B cell (primary cell): ENCODE measurements at regions not wholly inside any gene's neighbourhood (a gene's known extent, or its start where the extent isn't known, plus 50 kb on each side); places are given as distances from the start of the nearest gene placed in this dataset.

Experiments used
- ATAC-seq: fragments of 200-7000 bp; cut with Tn5 transposase; one replicate; pipeline ENCODE4 v1.10.0; 2021; ENCODE audit warnings: low read depth, mild to moderate bottlenecking, moderate number of reproducible peaks, moderate library complexity
- CTCF ChIA-PET: fragments of 350-600 bp; sonication (Branson Sonifier 250); formaldehyde crosslinking; loops from one replicate; lab custom pipeline; 2021; ENCODE audit warnings: antibody characterized with exemption, inconsistent platforms; lab: Charles Lee
- POLR2A ChIA-PET: fragments of 350-600 bp; sonication (Branson Sonifier 250); formaldehyde crosslinking; loops from one replicate; lab custom pipeline; 2021; ENCODE audit warnings: antibody characterized with exemption; lab: Charles Lee
- DNase-seq: peaks from one replicate; pipeline ENCODE4 v3.0.0; 2013
- H2AFZ ChIP-seq: 2 replicates; pipeline ENCODE4 v1.6.1; 2012; ENCODE audit warnings: mild to moderate bottlenecking, low read depth, low read length; ENCODE audit not compliant: insufficient read depth, poor library complexity, severe bottlenecking
- H3K27ac ChIP-seq, 2 donors: 1 replicate in 1 of 2; 2 replicates in 1 of 2; pipeline ENCODE4 v1.5.1; 2012 to 2013; ENCODE audit warnings: low read length in 2 of 2, mild to moderate bottlenecking in 2 of 2, moderate library complexity in 1 of 2
- H3K27me3 ChIP-seq, 4 experiments: fragments of 200-600 bp in 1 of 4; sonication (generic) in 1 of 4; replicated peaks in 1 of 4; 1 replicate in 2 of 4; 2 replicates in 2 of 4; pipeline versions ENCODE4 v1.6.1 to v1.7.0; 2013 to 2016; ENCODE audit warnings: low read length in 3 of 4, mild to moderate bottlenecking in 2 of 4, mixed read lengths in 1 of 4, moderate library complexity in 1 of 4; ENCODE audit not compliant: insufficient read depth in 4 of 4, control insufficient read depth in 3 of 4; ENCODE audit errors: control extremely low read depth in 1 of 4
- H3K36me3 ChIP-seq, 2 experiments: replicated peaks in 1 of 2; 1 replicate in 1 of 2; 2 replicates in 1 of 2; pipeline versions ENCODE4 v1.6.1 to v1.7.1; 2013; ENCODE audit warnings: low read length in 1 of 2; ENCODE audit not compliant: insufficient read depth in 2 of 2, control insufficient read depth in 1 of 2; ENCODE audit errors: control extremely low read depth in 1 of 2, extremely low read depth in 1 of 2
- H3K4me1 ChIP-seq, 2 donors: fragments of 200-600 bp in 1 of 2; sonication (generic) in 1 of 2; 1 replicate in 1 of 2; 2 replicates in 1 of 2; pipeline versions ENCODE4 v1.5.1 to v1.6.1; 2013 to 2017; ENCODE audit warnings: low read length in 2 of 2; ENCODE audit not compliant: control insufficient read depth in 2 of 2, insufficient read depth in 2 of 2
- H3K4me2 ChIP-seq: replicated peaks from 2 replicates; pipeline ENCODE3; 2012; ENCODE audit warnings: mild to moderate bottlenecking, low read depth, low read length; ENCODE audit not compliant: poor library complexity, severe bottlenecking
- H3K4me3 ChIP-seq, 5 experiments: fragments of 200-600 bp in 1 of 5; sonication (generic) in 1 of 5; 1 replicate in 3 of 5; 2 replicates in 2 of 5; pipeline versions ENCODE4 v1.5.1 to v1.7.0; 2011 to 2016; ENCODE audit warnings: low read length in 4 of 5, mild to moderate bottlenecking in 4 of 5, low read depth in 2 of 5, control low read depth in 1 of 5, moderate library complexity in 1 of 5; ENCODE audit not compliant: insufficient read depth in 1 of 5; ENCODE audit errors: control extremely low read depth in 1 of 5, extremely low read depth in 1 of 5
- H3K79me2 ChIP-seq: fragments of 200-600 bp; sonication (generic); one replicate; pipeline ENCODE4 v1.6.0; 2016; ENCODE audit warnings: low read length; ENCODE audit not compliant: control insufficient read depth, insufficient read depth
- H3K9ac ChIP-seq: fragments of 200-600 bp; sonication (generic); 2 replicates; pipeline ENCODE4 v1.6.1; 2017; ENCODE audit warnings: mild to moderate bottlenecking, low read length, moderate library complexity
- H3K9me3 ChIP-seq, 3 donors: one replicate each; pipeline versions ENCODE4 v1.6.1 to v1.7.1; 2013; ENCODE audit warnings: low read length in 2 of 3; ENCODE audit not compliant: control insufficient read depth in 2 of 3, insufficient read depth in 1 of 3; ENCODE audit errors: control extremely low read depth in 1 of 3
- H4K20me1 ChIP-seq: 2 replicates; pipeline ENCODE4 v1.6.0; 2012; ENCODE audit warnings: mild to moderate bottlenecking, low read length; ENCODE audit not compliant: insufficient read depth, control insufficient read depth, poor library complexity, severe bottlenecking
- H3K27ac Mint-ChIP-seq: one replicate; pipeline ENCODE4 v1.8.0; 2021; ENCODE audit warnings: mixed read lengths
- H3K27me3 Mint-ChIP-seq: one replicate; pipeline ENCODE4 v1.8.0; 2021; ENCODE audit warnings: mixed read lengths
- H3K4me1 Mint-ChIP-seq: one replicate; pipeline ENCODE4 v1.8.0; 2021; ENCODE audit warnings: mixed read lengths
- H3K4me3 Mint-ChIP-seq: one replicate; pipeline ENCODE4 v1.8.0; 2021; ENCODE audit warnings: mixed read lengths
- H3K9me3 Mint-ChIP-seq: one replicate; pipeline ENCODE4 v1.8.0; 2022; ENCODE audit warnings: mixed read lengths; ENCODE audit not compliant: insufficient read depth
- CTCF ChIP-seq: fragments of 200-600 bp; IDR thresholded peaks from one replicate; pipeline ENCODE4 v1.8.0; 2022; ENCODE audit warnings: antibody characterized with exemption, mild to moderate bottlenecking
- EZH2 ChIP-seq: IDR thresholded peaks from 2 replicates; pipeline ENCODE4 v1.6.1; 2012; ENCODE audit warnings: borderline replicate concordance, low read depth, mild to moderate bottlenecking, moderate library complexity, low read length; ENCODE audit not compliant: insufficient read depth, poor library complexity, severe bottlenecking
- WGBS: methylation state at CpG from one replicate; pipeline ENCODE4 v1.1.5; 2013; ENCODE audit warnings: missing lambda C conversion rate; ENCODE audit not compliant: insufficient coverage; 5-methylcytosine and 5-hydroxymethylcytosine counted together
- intact Hi-C: fragments of 100-400 bp; cut with micrococcal nuclease; formaldehyde crosslinking; loops from one replicate; pipeline ENCODE4 v1.10.0; 2022

DNA sequence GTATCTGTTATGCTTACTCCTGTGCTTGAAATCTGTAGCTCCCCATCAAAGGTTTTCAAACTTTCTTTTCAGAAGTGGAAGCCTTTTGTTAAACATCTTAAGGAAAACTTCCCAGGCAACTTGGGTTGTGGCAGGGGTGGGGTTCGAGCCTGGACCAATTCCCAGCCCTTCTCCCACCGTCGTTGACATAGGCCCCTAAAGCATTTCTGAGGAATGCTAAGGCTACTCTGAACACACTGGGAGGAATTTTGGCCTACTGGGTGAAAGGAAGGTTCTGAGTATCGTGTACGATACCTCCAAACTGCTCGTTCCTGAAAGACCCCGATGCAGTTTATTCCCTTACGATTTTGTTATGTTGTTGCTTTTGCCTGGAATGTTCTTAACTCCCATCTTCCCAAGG is 56.1 kb upstream of the PMFBP1 start:
- no peak for DNase-seq
- Histone ChIP-seq H3K4me3 (no peak overlapping the region), H3K9me3 (peaks cover 0 to 1% (median 0%) of the 10 kb centered on the region in 3 donors), H3K36me3 (no peaks in the 10 kb centered on the region), H2AFZ (no peak overlapping the region), H4K20me1 (no peaks in the 10 kb centered on the region), H3K27me3 (no peaks in the 10 kb centered on the region), H3K4me1 (no peaks in the 10 kb centered on the region), H3K4me2 (no peak overlapping the region), H3K79me2 (no peaks in the 10 kb centered on the region), H3K27ac (no peak overlapping the region), H3K9ac (no peak overlapping the region)
- no peaks in the 10 kb centered on the region for H3K9me3 Mint-ChIP-seq
- H3K27ac Mint-ChIP-seq: no peak overlapping the region
- no peak for ATAC-seq
- CTCF ChIA-PET: no interaction called here
- no peak overlapping the region for H3K4me3 Mint-ChIP-seq
- 94% methylated on average over 5 of the region's 8 CpGs for WGBS
- H3K4me1 Mint-ChIP-seq: no peaks in the 10 kb centered on the region
- no peaks in the 10 kb centered on the region for H3K27me3 Mint-ChIP-seq
- POLR2A ChIA-PET: no interaction called here
- intact Hi-C loops: no loop called here
- TF ChIP-seq EZH2 (no peak), CTCF (no peak)

GRCh38 chr16:72226136-72226535 is 54.2 kb upstream of the PMFBP1 start:
- no peaks in the 10 kb centered on the region for H3K36me3 ChIP-seq
- no peak overlapping the region for H3K9ac ChIP-seq
- H2AFZ ChIP-seq: no peak overlapping the region
- CTCF ChIA-PET: no interaction called here
- POLR2A ChIA-PET: no interaction called here
- H3K4me3 Mint-ChIP-seq: no peak overlapping the region
- no peaks in the 10 kb centered on the region for H3K79me2 ChIP-seq
- WGBS: 100% methylated on average over 2 of the region's 3 CpGs
- peaks cover 0 to 1% (median 0%) of the 10 kb centered on the region in 3 donors for H3K9me3 ChIP-seq
- ATAC-seq: no peak
- no peaks in the 10 kb centered on the region for H3K9me3 Mint-ChIP-seq
- no peaks in the 10 kb centered on the region for H3K27me3 Mint-ChIP-seq
- no peak overlapping the region for H3K4me2 ChIP-seq
- no peak for DNase-seq
- H3K4me1 ChIP-seq: no peaks in the 10 kb centered on the region
- no peaks in the 10 kb centered on the region for H3K4me1 Mint-ChIP-seq
- H3K27ac ChIP-seq: no peak overlapping the region
- H4K20me1 ChIP-seq: no peaks in the 10 kb centered on the region
- no peak overlapping the region for H3K4me3 ChIP-seq
- no peak overlapping the region for H3K27ac Mint-ChIP-seq
- TF ChIP-seq CTCF (no peak), EZH2 (no peak)
- intact Hi-C loops: no loop called here
- H3K27me3 ChIP-seq: no peaks in the 10 kb centered on the region
